Neural progenitor cell (in vitro differentiated cells): ENCODE measurements at regions not wholly inside any gene's neighbourhood (a gene's known extent, or its start where the extent isn't known, plus 50 kb on each side); places are given as distances from the start of the nearest gene placed in this dataset.

Experiments used
- EZH2 ChIP-seq: fragments of 200-600 bp; sonication (generic); IDR thresholded peaks from 2 replicates; pipeline ENCODE4 v1.6.1; 2017; ENCODE audit warnings: antibody characterized with exemption, mild to moderate bottlenecking, moderate library complexity
- TF ChIP-seq, protein P1 (sequence below): fragments of 200-600 bp; sonication (generic); IDR thresholded peaks from 2 replicates; pipeline ENCODE4 v1.5.1; 2017; ENCODE audit warnings: antibody characterized with exemption, mild to moderate bottlenecking

DNA sequence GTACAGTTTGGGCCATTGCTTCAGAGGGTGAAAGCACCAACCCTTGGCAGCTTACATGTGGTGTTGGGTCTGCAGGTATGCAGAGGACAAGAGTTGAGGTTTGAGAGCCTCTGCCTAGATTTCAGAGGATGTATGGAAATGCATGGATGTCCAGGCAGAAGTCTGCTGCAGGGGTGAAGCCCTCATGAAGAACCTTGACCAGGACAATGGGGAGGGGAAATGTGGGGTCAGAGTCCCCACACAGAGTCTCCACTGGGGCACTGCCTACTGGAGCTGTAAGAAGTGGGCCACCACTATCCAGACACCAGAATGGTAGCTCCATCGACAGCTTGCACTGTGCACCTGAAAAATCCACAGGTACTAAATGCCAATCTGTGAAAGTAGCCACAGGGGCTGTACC, 113.6 kb upstream of the SPATA31C2 start:
- TF ChIP-seq EZH2: no peak
- TF ChIP-seq, protein P1, sequence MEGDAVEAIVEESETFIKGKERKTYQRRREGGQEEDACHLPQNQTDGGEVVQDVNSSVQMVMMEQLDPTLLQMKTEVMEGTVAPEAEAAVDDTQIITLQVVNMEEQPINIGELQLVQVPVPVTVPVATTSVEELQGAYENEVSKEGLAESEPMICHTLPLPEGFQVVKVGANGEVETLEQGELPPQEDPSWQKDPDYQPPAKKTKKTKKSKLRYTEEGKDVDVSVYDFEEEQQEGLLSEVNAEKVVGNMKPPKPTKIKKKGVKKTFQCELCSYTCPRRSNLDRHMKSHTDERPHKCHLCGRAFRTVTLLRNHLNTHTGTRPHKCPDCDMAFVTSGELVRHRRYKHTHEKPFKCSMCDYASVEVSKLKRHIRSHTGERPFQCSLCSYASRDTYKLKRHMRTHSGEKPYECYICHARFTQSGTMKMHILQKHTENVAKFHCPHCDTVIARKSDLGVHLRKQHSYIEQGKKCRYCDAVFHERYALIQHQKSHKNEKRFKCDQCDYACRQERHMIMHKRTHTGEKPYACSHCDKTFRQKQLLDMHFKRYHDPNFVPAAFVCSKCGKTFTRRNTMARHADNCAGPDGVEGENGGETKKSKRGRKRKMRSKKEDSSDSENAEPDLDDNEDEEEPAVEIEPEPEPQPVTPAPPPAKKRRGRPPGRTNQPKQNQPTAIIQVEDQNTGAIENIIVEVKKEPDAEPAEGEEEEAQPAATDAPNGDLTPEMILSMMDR: no peak
